SK-N-SH (cell line): ENCODE measurements at regions not wholly inside any gene's neighbourhood (a gene's known extent, or its start where the extent isn't known, plus 50 kb on each side); places are given as distances from the start of the nearest gene placed in this dataset.

Experiments used
- CTCF ChIA-PET: fragments of 300-600, 350-600 bp; formaldehyde crosslinking; extraction: SDS; loops from one replicate; lab custom pipeline; 2021; lab: Yijun Ruan, JAX
- POLR2A ChIA-PET: fragments of 350-600 bp; sonication (Branson Sonifier 250); formaldehyde crosslinking; extraction: SDS; loops from one replicate; lab custom pipeline; 2020; ENCODE audit warnings: antibody characterized with exemption, inconsistent platforms; lab: Yijun Ruan, JAX
- DNase-seq: peaks from one replicate; pipeline ENCODE4 v3.0.0; 2012
- H2AFZ ChIP-seq: fragments of 200-600 bp; sonication (generic); 2 replicates; pipeline ENCODE4 v1.8.1; 2016; ENCODE audit warnings: antibody characterized with exemption, mild to moderate bottlenecking, low read depth
- H3F3A ChIP-seq: fragments of 200-600 bp; sonication (generic); replicated peaks from 2 replicates; pipeline ENCODE3; 2016; ENCODE audit warnings: antibody characterized with exemption, mild to moderate bottlenecking; ENCODE audit not compliant: insufficient read depth
- H3K27ac ChIP-seq, 2 experiments: fragments of 200-500 bp in 1 of 2; fragments of 200-600 bp in 1 of 2; sonication (Bioruptor generic) in 1 of 2; sonication (generic), shearing (Covaris generic) in 1 of 2; 2 replicates each; pipeline versions ENCODE4 v1.5.1 to v1.6.1; 2014 to 2016; ENCODE audit warnings: low read depth in 2 of 2, inconsistent platforms in 1 of 2, low read length in 1 of 2, mild to moderate bottlenecking in 1 of 2, mixed read lengths in 1 of 2
- H3K27me3 ChIP-seq: fragments of 200-600 bp; sonication (generic), shearing (Covaris generic); 2 replicates; pipeline ENCODE4 v1.6.1; 2016; ENCODE audit warnings: mixed run types; ENCODE audit not compliant: insufficient read depth
- H3K36me3 ChIP-seq, 2 experiments: fragments of 200-500 bp in 1 of 2; fragments of 200-600 bp in 1 of 2; sonication (Bioruptor generic) in 1 of 2; sonication (generic) in 1 of 2; replicated peaks in 1 of 2; 2 replicates each; pipeline versions ENCODE3 to v1.5.1; 2014 to 2016; ENCODE audit warnings: low read length in 1 of 2, mild to moderate bottlenecking in 1 of 2; ENCODE audit not compliant: insufficient read depth in 2 of 2, control insufficient read depth in 1 of 2
- H3K4me1 ChIP-seq, 2 experiments: fragments of 200-500 bp in 1 of 2; fragments of 200-600 bp in 1 of 2; sonication (Bioruptor generic) in 1 of 2; sonication (generic), shearing (Covaris generic) in 1 of 2; 2 replicates each; pipeline versions ENCODE4 v1.5.1 to v1.6.1; 2014 to 2016; ENCODE audit warnings: low read depth in 1 of 2, low read length in 1 of 2, mixed run types in 1 of 2; ENCODE audit not compliant: insufficient read depth in 2 of 2, control insufficient read depth in 1 of 2
- H3K4me2 ChIP-seq: fragments of 200-600 bp; sonication (generic), shearing (Covaris generic); 2 replicates; pipeline ENCODE4 v1.6.1; 2017; ENCODE audit warnings: mixed run types
- H3K4me3 ChIP-seq, 2 experiments: fragments of 200-500 bp in 1 of 2; fragments of 200-600 bp in 1 of 2; sonication (Bioruptor generic) in 1 of 2; sonication (generic), shearing (Covaris generic) in 1 of 2; 2 replicates each; pipeline versions ENCODE4 v1.5.1 to v1.8.1; 2014 to 2016; ENCODE audit warnings: low read depth in 2 of 2, inconsistent platforms in 1 of 2, low read length in 1 of 2, mild to moderate bottlenecking in 1 of 2, mixed read lengths in 1 of 2, moderate library complexity in 1 of 2
- H3K79me2 ChIP-seq: fragments of 200-600 bp; sonication (generic); 2 replicates; pipeline ENCODE4 v1.8.1; 2017; ENCODE audit warnings: mild to moderate bottlenecking; ENCODE audit not compliant: insufficient read depth
- H3K9ac ChIP-seq: fragments of 200-600 bp; sonication (generic); 2 replicates; pipeline ENCODE4 v1.6.1; 2017; ENCODE audit warnings: mixed run types
- H3K9me2 ChIP-seq: fragments of 200-600 bp; sonication (generic); 2 replicates; pipeline ENCODE4 v1.6.1; 2017; ENCODE audit warnings: mixed run types
- H3K9me3 ChIP-seq: fragments of 200-600 bp; sonication (generic); 2 replicates; pipeline ENCODE4 v1.6.1; 2017; ENCODE audit warnings: mixed run types, mild to moderate bottlenecking, moderate library complexity
- H4K20me1 ChIP-seq: fragments of 200-600 bp; sonication (generic); 2 replicates; pipeline ENCODE4 v1.6.1; 2017; ENCODE audit warnings: mild to moderate bottlenecking, mixed run types; ENCODE audit not compliant: insufficient read depth
- CTCF ChIP-seq: fragments of 200-600 bp; sonication (generic); IDR thresholded peaks from 2 replicates; pipeline ENCODE4 v1.6.1; 2017; ENCODE audit warnings: antibody characterized with exemption, mild to moderate bottlenecking, moderate library complexity
- ELF1 ChIP-seq: IDR thresholded peaks from 2 replicates; pipeline ENCODE4 v1.4.0; 2012
- EZH2phosphoT487 ChIP-seq: fragments of 200-600 bp; sonication (generic); IDR thresholded peaks from 2 replicates; pipeline ENCODE4 v1.6.1; 2017; ENCODE audit warnings: low read depth, mixed run types, mild to moderate bottlenecking, antibody characterized with exemption, moderate library complexity, borderline replicate concordance
- FOXJ3 ChIP-seq: sonication (generic); formaldehyde crosslinking; IDR thresholded peaks from 2 replicates; pipeline ENCODE4 v1.5.1; 2020; ENCODE audit warnings: mild to moderate bottlenecking, missing genetic modification reagents
- FOXM1 ChIP-seq: IDR thresholded peaks from 2 replicates; pipeline ENCODE4 v1.4.0; 2012; ENCODE audit warnings: low read depth, mild to moderate bottlenecking
- JUND ChIP-seq: IDR thresholded peaks from 2 replicates; pipeline ENCODE4 v1.4.0; 2012
- RAD21 ChIP-seq: IDR thresholded peaks from 2 replicates; pipeline ENCODE4 v1.6.1; 2012; ENCODE audit warnings: mild to moderate bottlenecking, low read length
- RCOR1 ChIP-seq: fragments of 150-350 bp; IDR thresholded peaks from 2 replicates; pipeline ENCODE4 v1.6.1; 2017; ENCODE audit warnings: antibody characterized with exemption, low read length
- RFX5 ChIP-seq: IDR thresholded peaks from 2 replicates; pipeline ENCODE4 v1.6.1; 2012; ENCODE audit warnings: mild to moderate bottlenecking, improper control_type of control experiment, low read length
- SMC3 ChIP-seq: IDR thresholded peaks from 2 replicates; pipeline ENCODE4 v1.6.1; 2012; ENCODE audit warnings: low read depth, low read length, improper control_type of control experiment
- TCF12 ChIP-seq: IDR thresholded peaks from 2 replicates; pipeline ENCODE4 v1.4.0; 2012
- USF1 ChIP-seq: IDR thresholded peaks from 2 replicates; pipeline ENCODE4 v1.4.0; 2012; ENCODE audit warnings: low read depth, borderline replicate concordance
- YY1 ChIP-seq: IDR thresholded peaks from 2 replicates; pipeline ENCODE4 v1.4.0; 2012; ENCODE audit warnings: low read depth, mild to moderate bottlenecking
- WGBS: methylation state at CpG from one replicate; pipeline ENCODE4 v1.1.6; 2017; ENCODE audit warnings: low lambda C conversion rate; 5-methylcytosine and 5-hydroxymethylcytosine counted together
- TF ChIP-seq, protein P1 (sequence below): IDR thresholded peaks from 2 replicates; pipeline ENCODE4 v1.6.1; 2012; ENCODE audit warnings: mild to moderate bottlenecking, low read depth, low read length, moderate library complexity

DNA sequence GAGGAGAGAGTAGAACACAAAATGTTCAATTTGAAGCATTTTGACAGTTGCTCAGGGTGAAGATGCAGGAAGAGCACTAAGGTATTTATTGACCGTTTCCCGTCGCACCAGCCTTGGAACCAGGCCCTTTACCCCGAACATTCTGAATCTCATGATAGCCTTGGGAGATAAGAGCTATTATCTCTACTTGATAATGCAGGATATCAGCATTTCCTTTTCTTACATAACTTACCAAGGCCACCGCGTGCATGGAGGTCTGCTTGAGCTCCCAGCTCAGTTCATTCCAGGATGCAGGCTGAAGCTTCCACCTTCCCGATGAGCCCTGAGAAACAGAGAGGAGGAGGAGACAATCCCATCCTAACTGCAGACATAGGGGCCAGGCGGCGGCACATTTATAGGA is 324.2 kb upstream of the COBL start (continued):
- TF ChIP-seq, protein P1, sequence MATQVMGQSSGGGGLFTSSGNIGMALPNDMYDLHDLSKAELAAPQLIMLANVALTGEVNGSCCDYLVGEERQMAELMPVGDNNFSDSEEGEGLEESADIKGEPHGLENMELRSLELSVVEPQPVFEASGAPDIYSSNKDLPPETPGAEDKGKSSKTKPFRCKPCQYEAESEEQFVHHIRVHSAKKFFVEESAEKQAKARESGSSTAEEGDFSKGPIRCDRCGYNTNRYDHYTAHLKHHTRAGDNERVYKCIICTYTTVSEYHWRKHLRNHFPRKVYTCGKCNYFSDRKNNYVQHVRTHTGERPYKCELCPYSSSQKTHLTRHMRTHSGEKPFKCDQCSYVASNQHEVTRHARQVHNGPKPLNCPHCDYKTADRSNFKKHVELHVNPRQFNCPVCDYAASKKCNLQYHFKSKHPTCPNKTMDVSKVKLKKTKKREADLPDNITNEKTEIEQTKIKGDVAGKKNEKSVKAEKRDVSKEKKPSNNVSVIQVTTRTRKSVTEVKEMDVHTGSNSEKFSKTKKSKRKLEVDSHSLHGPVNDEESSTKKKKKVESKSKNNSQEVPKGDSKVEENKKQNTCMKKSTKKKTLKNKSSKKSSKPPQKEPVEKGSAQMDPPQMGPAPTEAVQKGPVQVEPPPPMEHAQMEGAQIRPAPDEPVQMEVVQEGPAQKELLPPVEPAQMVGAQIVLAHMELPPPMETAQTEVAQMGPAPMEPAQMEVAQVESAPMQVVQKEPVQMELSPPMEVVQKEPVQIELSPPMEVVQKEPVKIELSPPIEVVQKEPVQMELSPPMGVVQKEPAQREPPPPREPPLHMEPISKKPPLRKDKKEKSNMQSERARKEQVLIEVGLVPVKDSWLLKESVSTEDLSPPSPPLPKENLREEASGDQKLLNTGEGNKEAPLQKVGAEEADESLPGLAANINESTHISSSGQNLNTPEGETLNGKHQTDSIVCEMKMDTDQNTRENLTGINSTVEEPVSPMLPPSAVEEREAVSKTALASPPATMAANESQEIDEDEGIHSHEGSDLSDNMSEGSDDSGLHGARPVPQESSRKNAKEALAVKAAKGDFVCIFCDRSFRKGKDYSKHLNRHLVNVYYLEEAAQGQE, result no peak
- no peak for TF ChIP-seq ELF1

GRCh38 chr7:51639661-51640334 is 323.2 kb upstream of the COBL start:
- Histone ChIP-seq H3F3A (no peaks in the 10 kb centered on the region), H3K4me2 (no peak overlapping the region), H4K20me1 (no peaks in the 10 kb centered on the region), H3K4me1 (no peaks in the 10 kb centered on the region), H3K36me3 (no peaks in the 10 kb centered on the region), H3K27ac (no peak overlapping the region), H2AFZ (no peak overlapping the region), H3K9me2 (no peaks in the 10 kb centered on the region), H3K9me3 (no peaks in the 10 kb centered on the region; the same call in 1 of the 2 replicates), H3K79me2 (no peaks in the 10 kb centered on the region), H3K9ac (no peak overlapping the region), H3K27me3 (no peaks in the 10 kb centered on the region), H3K4me3 (no peak overlapping the region)
- ChIA-PET CTCF (interaction anchor here (0.9 kb wide), 1 partner anchor 210 kb away, joined by 3 read pairs; no protein-coding TSS in a partner anchor), POLR2A (no interaction called here)
- no peak for TF ChIP-seq JUND
- no peak for TF ChIP-seq ELF1
- TF ChIP-seq USF1, result no peak
- TF ChIP-seq RFX5, result no peak
- no peak for TF ChIP-seq FOXJ3 (CRISPR knock-in tag)
- no peak for TF ChIP-seq TCF12
- TF ChIP-seq YY1, result no peak
- TF ChIP-seq, protein P1, result no peak
- no peak for TF ChIP-seq SMC3
- TF ChIP-seq RAD21, result no peak
- TF ChIP-seq RCOR1, result no peak
- TF ChIP-seq EZH2phosphoT487, result no peak
- TF ChIP-seq CTCF, result no peak
- no peak for TF ChIP-seq FOXM1
- WGBS, result 29% methylated on average over 12 of the region's 12 CpGs
- no peak for DNase-seq
